ENCODE measurements at regions not wholly inside any gene's neighbourhood (a gene's known extent, or its start where the extent isn't known, plus 50 kb on each side); places are given as distances from the start of the nearest gene placed in this dataset.

GRCh38 chr11:92764128-92764527 lies 205.3 kb upstream of the MTNR1B start:
- DNase-seq (ENCODE audit: low spot score) = no peak

- DNase-seq (ENCODE audit: low spot score) = peak; percentile 11
These were observed 204.2 kb upstream of the MTNR1B start for GRCh38 chr11:92765082-92765840.

- DNase-seq (ENCODE audit: low spot score) = peak; percentile 55
These were observed 203.5 kb upstream of the MTNR1B start for GRCh38 chr11:92765965-92766371.

- DNase-seq (ENCODE audit: low spot score) = no peak
These were observed 202.8 kb upstream of the MTNR1B start for GRCh38 chr11:92766698-92767097.

- DNase-seq (ENCODE audit: low spot score) = no peak
These were observed 202.0 kb upstream of the MTNR1B start for GRCh38 chr11:92767416-92767815.

GRCh38 chr11:92768121-92768840 lies 201.2 kb upstream of the MTNR1B start:
- no peak for DNase-seq (ENCODE audit: low spot score)

- peak; percentile 17 for DNase-seq (ENCODE audit: low spot score)
These were observed 200.3 kb upstream of the MTNR1B start for GRCh38 chr11:92769112-92769511.

- DNase-seq (ENCODE audit: low spot score) = no peak
These were observed 199.0 kb upstream of the MTNR1B start for GRCh38 chr11:92770419-92770818.

- no peak for DNase-seq (ENCODE audit: low spot score)
These were observed 198.5 kb upstream of the MTNR1B start for GRCh38 chr11:92770981-92771380.

GRCh38 chr11:92771701-92772100 lies 197.8 kb upstream of the MTNR1B start:
- DNase-seq (ENCODE audit: low spot score) = no peak

- DNase-seq (ENCODE audit: low spot score) = no peak
These were observed 194.3 kb upstream of the MTNR1B start for GRCh38 chr11:92775003-92775676.

- DNase-seq (ENCODE audit: low spot score) = no peak
These were observed 192.8 kb upstream of the MTNR1B start for GRCh38 chr11:92776676-92777075.

- DNase-seq (ENCODE audit: low spot score) = no peak
These were observed 189.7 kb upstream of the MTNR1B start for GRCh38 chr11:92779746-92780145.

GRCh38 chr11:92781151-92781550 lies 188.3 kb upstream of the MTNR1B start:
- no peak for DNase-seq (ENCODE audit: low spot score)

- no peak for DNase-seq (ENCODE audit: low spot score)
These were observed 186.6 kb upstream of the MTNR1B start for GRCh38 chr11:92782806-92783205.

- peak; percentile 37 for DNase-seq (ENCODE audit: low spot score)
These were observed 185.1 kb upstream of the MTNR1B start for GRCh38 chr11:92784331-92784730.

GRCh38 chr11:92787638-92788037 lies 181.8 kb upstream of the MTNR1B start:
- no peak for DNase-seq (ENCODE audit: low spot score)

GRCh38 chr11:92789761-92790160 lies 179.7 kb upstream of the MTNR1B start:
- DNase-seq (ENCODE audit: low spot score) = no peak

- DNase-seq (ENCODE audit: low spot score) = no peak
These were observed 179.1 kb upstream of the MTNR1B start for GRCh38 chr11:92790366-92790765.

- no peak for DNase-seq (ENCODE audit: low spot score)
These were observed 178.4 kb upstream of the MTNR1B start for GRCh38 chr11:92790926-92791616.

GRCh38 chr11:92791886-92792285 lies 177.6 kb upstream of the MTNR1B start:
- no peak for DNase-seq (ENCODE audit: low spot score)

- DNase-seq (ENCODE audit: low spot score) = no peak
These were observed 176.3 kb upstream of the MTNR1B start for GRCh38 chr11:92793189-92793588.

All from Ammon's horn (tissue), 1 donor.